ENCODE measurements at regions not wholly inside any gene's neighbourhood (a gene's known extent, or its start where the extent isn't known, plus 50 kb on each side); places are given as distances from the start of the nearest gene placed in this dataset.

- DNase-seq, result no peak
- H3K9ac ChIP-seq (ENCODE audit: low read length), result no peak overlapping the region
- peaks cover 19% of the 10 kb centered on the region for H3K4me1 ChIP-seq (ENCODE audit: insufficient read depth, low read length)
- no peak overlapping the region for H3K4me3 ChIP-seq (ENCODE audit: low read length)
- no peaks in the 10 kb centered on the region for H3K36me3 ChIP-seq (ENCODE audit: low read depth, low read length)
- ChIA-PET CTCF (no interaction called here), POLR2A (ENCODE audit: unreplicated experiment) (no interaction called here)
- no peaks in the 10 kb centered on the region for H3F3A ChIP-seq (ENCODE audit: low read length, unreplicated experiment)
- TF ChIP-seq, protein P1, sequence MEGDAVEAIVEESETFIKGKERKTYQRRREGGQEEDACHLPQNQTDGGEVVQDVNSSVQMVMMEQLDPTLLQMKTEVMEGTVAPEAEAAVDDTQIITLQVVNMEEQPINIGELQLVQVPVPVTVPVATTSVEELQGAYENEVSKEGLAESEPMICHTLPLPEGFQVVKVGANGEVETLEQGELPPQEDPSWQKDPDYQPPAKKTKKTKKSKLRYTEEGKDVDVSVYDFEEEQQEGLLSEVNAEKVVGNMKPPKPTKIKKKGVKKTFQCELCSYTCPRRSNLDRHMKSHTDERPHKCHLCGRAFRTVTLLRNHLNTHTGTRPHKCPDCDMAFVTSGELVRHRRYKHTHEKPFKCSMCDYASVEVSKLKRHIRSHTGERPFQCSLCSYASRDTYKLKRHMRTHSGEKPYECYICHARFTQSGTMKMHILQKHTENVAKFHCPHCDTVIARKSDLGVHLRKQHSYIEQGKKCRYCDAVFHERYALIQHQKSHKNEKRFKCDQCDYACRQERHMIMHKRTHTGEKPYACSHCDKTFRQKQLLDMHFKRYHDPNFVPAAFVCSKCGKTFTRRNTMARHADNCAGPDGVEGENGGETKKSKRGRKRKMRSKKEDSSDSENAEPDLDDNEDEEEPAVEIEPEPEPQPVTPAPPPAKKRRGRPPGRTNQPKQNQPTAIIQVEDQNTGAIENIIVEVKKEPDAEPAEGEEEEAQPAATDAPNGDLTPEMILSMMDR (conservative IDR thresholded peaks at IDR 0.05; ENCODE audit: low read depth, low read length), result no peak
- no peak for TF ChIP-seq EZH2 (IDR thresholded peaks at IDR 0.05; ENCODE audit: low read length, unreplicated experiment)
- TF ChIP-seq EZH2phosphoT487 (IDR thresholded peaks at IDR 0.05; ENCODE audit: borderline replicate concordance, low read length), result no peak
- H3K27ac ChIP-seq (ENCODE audit: low read length), result no peak overlapping the region
- no peak overlapping the region for H2AFZ ChIP-seq (ENCODE audit: low read length)
- H3K79me2 ChIP-seq (ENCODE audit: low read length), result no peaks in the 10 kb centered on the region
- no peaks in the 10 kb centered on the region for H3K9me3 ChIP-seq (ENCODE audit: low read length)
- no peak overlapping the region for H3K4me2 ChIP-seq (ENCODE audit: low read length)
- intact Hi-C loops (cut with micrococcal nuclease), result no loop called here
- BruUV-seq (replicated peaks), result no TSS peak
- H3K27me3 ChIP-seq (ENCODE audit: low read length), result no peaks in the 10 kb centered on the region
- H4K20me1 ChIP-seq (ENCODE audit: low read length), result no peaks in the 10 kb centered on the region
- ATAC-seq, result no peak
- H3K9me2 ChIP-seq (replicated peaks; ENCODE audit: low read length), result no peaks in the 10 kb centered on the region
These were observed 193.0 kb downstream of the JCAD start for GRCh38 chr10:29866356-29866755.

DNA sequence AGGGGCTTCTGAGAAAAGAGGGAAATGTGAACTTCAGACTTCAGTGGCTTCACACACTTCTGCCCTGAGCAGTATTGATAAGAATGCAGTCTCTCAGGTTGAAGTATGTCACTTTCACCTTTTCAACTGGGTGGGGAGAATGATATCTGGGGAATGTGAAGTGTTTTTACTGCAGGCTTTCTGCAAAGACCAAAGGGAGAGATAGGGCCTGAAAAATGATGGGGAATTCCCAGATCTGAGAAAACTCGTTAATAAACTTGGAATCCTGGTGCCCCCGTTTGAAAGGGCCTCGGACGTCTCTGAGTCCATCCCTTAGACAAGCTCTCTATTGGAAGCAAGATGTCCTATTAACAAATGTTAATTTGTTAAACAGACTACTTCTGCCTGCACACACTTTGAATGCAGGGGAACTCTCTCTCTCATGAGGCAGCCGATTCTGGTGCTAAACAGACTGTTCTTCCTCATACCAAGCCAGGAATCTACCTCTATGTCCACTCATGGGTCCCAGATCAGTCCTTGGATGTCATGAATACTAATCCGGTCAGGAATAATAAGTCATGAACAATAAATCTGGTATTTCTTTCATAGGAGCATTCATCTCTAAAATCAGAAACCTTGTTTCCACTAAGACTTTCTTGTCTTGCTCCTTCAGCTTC is 193.6 kb downstream of the JCAD start:
- no peak overlapping the region for H3K4me2 ChIP-seq (ENCODE audit: low read length)

More for the DNA sequence above, 193.6 kb downstream of the JCAD start:
- ChIA-PET POLR2A (ENCODE audit: unreplicated experiment) (no interaction called here), CTCF (no interaction called here)
- Histone ChIP-seq H3K4me1 (ENCODE audit: insufficient read depth, low read length) (peaks cover 19% of the 10 kb centered on the region), H3K9ac (ENCODE audit: low read length) (no peak overlapping the region), H3K79me2 (ENCODE audit: low read length) (no peaks in the 10 kb centered on the region), H3K36me3 (ENCODE audit: low read depth, low read length) (no peaks in the 10 kb centered on the region), H3K4me3 (ENCODE audit: low read length) (no peak overlapping the region), H3K9me2 (replicated peaks; ENCODE audit: low read length) (no peaks in the 10 kb centered on the region), H3K9me3 (ENCODE audit: low read length) (no peaks in the 10 kb centered on the region), H4K20me1 (ENCODE audit: low read length) (no peaks in the 10 kb centered on the region), H3K27me3 (ENCODE audit: low read length) (no peaks in the 10 kb centered on the region), H3K27ac (ENCODE audit: low read length) (no peak overlapping the region), H3F3A (ENCODE audit: low read length, unreplicated experiment) (no peaks in the 10 kb centered on the region), H2AFZ (ENCODE audit: low read length) (no peak overlapping the region)
- TF ChIP-seq EZH2phosphoT487 (IDR thresholded peaks at IDR 0.05; ENCODE audit: borderline replicate concordance, low read length) (no peak), EZH2 (IDR thresholded peaks at IDR 0.05; ENCODE audit: low read length, unreplicated experiment) (no peak)
- TF ChIP-seq, protein P1 (conservative IDR thresholded peaks at IDR 0.05; ENCODE audit: low read depth, low read length), result no peak
- no TSS peak for BruUV-seq (replicated peaks)
- ATAC-seq (no peak), DNase-seq (peak; percentile 30)
- intact Hi-C loops (cut with micrococcal nuclease), result no loop called here
